Mammary epithelial cell (primary cell): ENCODE measurements at regions not wholly inside any gene's neighbourhood (a gene's known extent, or its start where the extent isn't known, plus 50 kb on each side); places are given as distances from the start of the nearest gene placed in this dataset.

Source experiments
- EZH2 ChIP-seq: IDR thresholded peaks from 2 replicates; pipeline ENCODE4 v1.6.1; 2012; ENCODE audit warnings: low read length, inconsistent platforms, borderline replicate concordance
- TF ChIP-seq, protein P1 (sequence below), 2 donors: IDR thresholded peaks in 1 of 2; conservative IDR thresholded peaks in 1 of 2; 2 replicates each; pipeline ENCODE4 v1.5.1; 2011 to 2012; ENCODE audit warnings: inconsistent platforms in 2 of 2, low read length in 2 of 2, mild to moderate bottlenecking in 2 of 2, control low read depth in 1 of 2, low read depth in 1 of 2; ENCODE audit not compliant: insufficient read depth in 1 of 2; ENCODE audit errors: extremely low read depth in 1 of 2

DNA sequence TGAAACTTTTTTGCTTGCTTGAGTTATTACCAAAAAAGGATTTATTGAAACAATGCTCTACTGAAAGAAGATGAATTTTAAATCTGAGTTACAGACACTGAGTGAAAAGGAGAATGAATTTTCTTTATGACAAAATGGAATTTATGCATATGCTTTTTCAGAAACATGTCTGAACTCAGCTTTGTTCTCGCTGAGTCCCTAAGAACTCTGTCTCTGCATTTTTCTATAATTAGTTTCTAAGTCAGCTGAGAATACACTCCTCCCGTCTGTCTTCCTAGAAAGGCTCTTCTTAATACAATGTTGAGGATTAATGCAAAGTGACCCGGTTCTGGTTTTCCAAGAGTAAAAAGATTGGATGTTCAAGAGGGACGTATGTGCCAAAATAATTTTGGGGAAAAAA is 463.5 kb downstream of the NKX6-1 start:
- TF ChIP-seq, protein P1, sequence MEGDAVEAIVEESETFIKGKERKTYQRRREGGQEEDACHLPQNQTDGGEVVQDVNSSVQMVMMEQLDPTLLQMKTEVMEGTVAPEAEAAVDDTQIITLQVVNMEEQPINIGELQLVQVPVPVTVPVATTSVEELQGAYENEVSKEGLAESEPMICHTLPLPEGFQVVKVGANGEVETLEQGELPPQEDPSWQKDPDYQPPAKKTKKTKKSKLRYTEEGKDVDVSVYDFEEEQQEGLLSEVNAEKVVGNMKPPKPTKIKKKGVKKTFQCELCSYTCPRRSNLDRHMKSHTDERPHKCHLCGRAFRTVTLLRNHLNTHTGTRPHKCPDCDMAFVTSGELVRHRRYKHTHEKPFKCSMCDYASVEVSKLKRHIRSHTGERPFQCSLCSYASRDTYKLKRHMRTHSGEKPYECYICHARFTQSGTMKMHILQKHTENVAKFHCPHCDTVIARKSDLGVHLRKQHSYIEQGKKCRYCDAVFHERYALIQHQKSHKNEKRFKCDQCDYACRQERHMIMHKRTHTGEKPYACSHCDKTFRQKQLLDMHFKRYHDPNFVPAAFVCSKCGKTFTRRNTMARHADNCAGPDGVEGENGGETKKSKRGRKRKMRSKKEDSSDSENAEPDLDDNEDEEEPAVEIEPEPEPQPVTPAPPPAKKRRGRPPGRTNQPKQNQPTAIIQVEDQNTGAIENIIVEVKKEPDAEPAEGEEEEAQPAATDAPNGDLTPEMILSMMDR (conservative IDR thresholded peaks at IDR 0.05 in 1 of 2, IDR thresholded peaks at IDR 0.05 in 1 of 2; ENCODE audit: extremely low read depth in 1 of 2, insufficient read depth in 1 of 2, low read depth in 1 of 2, low read length in 2 of 2), result no peak
- TF ChIP-seq EZH2, result no peak
